Neural progenitor cell (in vitro differentiated cells): ENCODE measurements at regions not wholly inside any gene's neighbourhood (a gene's known extent, or its start where the extent isn't known, plus 50 kb on each side); places are given as distances from the start of the nearest gene placed in this dataset.

ENCODE experiments used
- CTCF ChIP-seq: fragments of 200-600 bp; sonication (generic); IDR thresholded peaks from 2 replicates; pipeline ENCODE4 v1.5.1; 2017; ENCODE audit warnings: antibody characterized with exemption, mild to moderate bottlenecking
- EZH2 ChIP-seq: fragments of 200-600 bp; sonication (generic); IDR thresholded peaks from 2 replicates; pipeline ENCODE4 v1.6.1; 2017; ENCODE audit warnings: antibody characterized with exemption, mild to moderate bottlenecking, moderate library complexity
- EZH2phosphoT487 ChIP-seq: fragments of 200-600 bp; sonication (generic); IDR thresholded peaks from 2 replicates; pipeline ENCODE4 v1.6.1; 2017; ENCODE audit warnings: antibody characterized with exemption

GRCh38 chr16:51875834-51876600 is 670.9 kb downstream of the TOX3 start:
- TF ChIP-seq CTCF (no peak), EZH2 (no peak), EZH2phosphoT487 (no peak)
